Activated CD4-positive, CD25-positive, alpha-beta regulatory T cell treated with anti-CD3 and anti-CD28 coated beads, Interleukin-2, amount 50 U/mL, for 16 hours (primary cell): ENCODE measurements at regions not wholly inside any gene's neighbourhood (a gene's known extent, or its start where the extent isn't known, plus 50 kb on each side); places are given as distances from the start of the nearest gene placed in this dataset.
"Not testable (repeated sequence)": the region's sequence is repeated elsewhere in the genome, so short reads cannot be mapped to it uniquely, and the experiment has no call there.

Experiments used
- DNase-seq: peaks from one replicate; pipeline ENCODE4 v3.0.0-alpha.2; 2020; ENCODE audit warnings: low read depth, low spot score

- no peak for DNase-seq
These were observed 214.8 kb downstream of the TBC1D2B start for GRCh38 chr15:77862651-77863104.

- not testable (repeated sequence) for DNase-seq
These were observed 215.4 kb downstream of the TBC1D2B start for GRCh38 chr15:77861997-77862635.

GRCh38 chr15:77860071-77860691 is 217.3 kb downstream of the TBC1D2B start:
- no peak for DNase-seq

GRCh38 chr15:77859491-77860060 is 217.9 kb downstream of the TBC1D2B start:
- DNase-seq, result no peak

GRCh38 chr15:77858792-77859490 is 218.6 kb downstream of the TBC1D2B start:
- DNase-seq, result no peak

GRCh38 chr15:77857419-77857818 is 220.1 kb downstream of the TBC1D2B start:
- no peak for DNase-seq

GRCh38 chr15:77856705-77857346 is 220.7 kb downstream of the TBC1D2B start:
- DNase-seq, result no peak

- no peak for DNase-seq
These were observed 221.6 kb downstream of the TBC1D2B start for GRCh38 chr15:77855871-77856270.

GRCh38 chr15:77854980-77855379 is 222.3 kb upstream of the LINGO1 start:
- no peak for DNase-seq

GRCh38 chr15:77853910-77854309 is 221.2 kb upstream of the LINGO1 start:
- DNase-seq, result no peak

- DNase-seq, result no peak
These were observed 220.3 kb upstream of the LINGO1 start for GRCh38 chr15:77853008-77853328.

GRCh38 chr15:77852241-77853007 is 219.7 kb upstream of the LINGO1 start:
- DNase-seq, result no peak

GRCh38 chr15:77851691-77852090 is 219.0 kb upstream of the LINGO1 start:
- DNase-seq, result no peak

GRCh38 chr15:77851086-77851485 is 218.4 kb upstream of the LINGO1 start:
- DNase-seq, result no peak

GRCh38 chr15:77846986-77847385 is 214.3 kb upstream of the LINGO1 start:
- no peak for DNase-seq

- no peak for DNase-seq
These were observed 213.6 kb upstream of the LINGO1 start for GRCh38 chr15:77846360-77846759.

- DNase-seq, result no peak
These were observed 212.2 kb upstream of the LINGO1 start for GRCh38 chr15:77844798-77845446.

GRCh38 chr15:77843546-77843945 is 210.8 kb upstream of the LINGO1 start:
- no peak for DNase-seq

GRCh38 chr15:77840991-77841775 is 208.5 kb upstream of the LINGO1 start:
- no peak for DNase-seq
